HG03097 (cell line): ENCODE measurements at regions not wholly inside any gene's neighbourhood (a gene's known extent, or its start where the extent isn't known, plus 50 kb on each side); places are given as distances from the start of the nearest gene placed in this dataset.

Source experiments
- ATAC-seq: cut with Tn5 transposase; IDR thresholded peaks from one replicate; pipeline ENCODE4 v1.9.1; 2021; ENCODE audit not compliant: unreplicated experiment, low FRiP score

- no peak for ATAC-seq
Measured at GRCh38 chr4:122038896-122039295, 87.0 kb upstream of the TRPC3 start.

- ATAC-seq: no peak
Measured at GRCh38 chr4:122034619-122035018, 82.8 kb upstream of the TRPC3 start.

GRCh38 chr4:122027203-122027602 lies 75.3 kb upstream of the TRPC3 start:
- no peak for ATAC-seq

GRCh38 chr4:122017296-122017695 lies 65.4 kb upstream of the TRPC3 start:
- ATAC-seq: no peak

- no peak for ATAC-seq
Measured at GRCh38 chr4:122015203-122015602, 63.3 kb upstream of the TRPC3 start.

- no peak for ATAC-seq
Measured at GRCh38 chr4:122012735-122013134, 60.9 kb upstream of the TRPC3 start.

- ATAC-seq: no peak
Measured at GRCh38 chr4:122010610-122011009, 58.8 kb upstream of the TRPC3 start.

- ATAC-seq: no peak
Measured at GRCh38 chr4:122009524-122009923, 57.7 kb upstream of the TRPC3 start.

GRCh38 chr4:122007016-122007415 lies 55.2 kb upstream of the TRPC3 start:
- ATAC-seq: no peak

- no peak for ATAC-seq
Measured at GRCh38 chr4:122005064-122005755, 53.4 kb upstream of the TRPC3 start.

GRCh38 chr4:122003335-122003734 lies 51.5 kb upstream of the TRPC3 start:
- peak; percentile 59 for ATAC-seq
